B cell (primary cell): ENCODE measurements at regions not wholly inside any gene's neighbourhood (a gene's known extent, or its start where the extent isn't known, plus 50 kb on each side); places are given as distances from the start of the nearest gene placed in this dataset.
A peak's percentile ranks its signal among the peaks of the same experiment; 100 is the strongest.

Experiments
- ATAC-seq: fragments of 200-7000 bp; cut with Tn5 transposase; one replicate; pipeline ENCODE4 v1.10.0; 2021; ENCODE audit warnings: low read depth, mild to moderate bottlenecking, moderate number of reproducible peaks, moderate library complexity
- CTCF ChIA-PET: fragments of 350-600 bp; sonication (Branson Sonifier 250); formaldehyde crosslinking; loops from one replicate; lab custom pipeline; 2021; ENCODE audit warnings: antibody characterized with exemption, inconsistent platforms; lab: Charles Lee
- POLR2A ChIA-PET: fragments of 350-600 bp; sonication (Branson Sonifier 250); formaldehyde crosslinking; loops from one replicate; lab custom pipeline; 2021; ENCODE audit warnings: antibody characterized with exemption; lab: Charles Lee
- DNase-seq: peaks from one replicate; pipeline ENCODE4 v3.0.0; 2013
- H2AFZ ChIP-seq: 2 replicates; pipeline ENCODE4 v1.6.1; 2012; ENCODE audit warnings: mild to moderate bottlenecking, low read depth, low read length; ENCODE audit not compliant: insufficient read depth, poor library complexity, severe bottlenecking
- H3K27ac ChIP-seq, 2 donors: 1 replicate in 1 of 2; 2 replicates in 1 of 2; pipeline ENCODE4 v1.5.1; 2012 to 2013; ENCODE audit warnings: low read length in 2 of 2, mild to moderate bottlenecking in 2 of 2, moderate library complexity in 1 of 2
- H3K27me3 ChIP-seq, 4 experiments: fragments of 200-600 bp in 1 of 4; sonication (generic) in 1 of 4; replicated peaks in 1 of 4; 1 replicate in 2 of 4; 2 replicates in 2 of 4; pipeline versions ENCODE4 v1.6.1 to v1.7.0; 2013 to 2016; ENCODE audit warnings: low read length in 3 of 4, mild to moderate bottlenecking in 2 of 4, mixed read lengths in 1 of 4, moderate library complexity in 1 of 4; ENCODE audit not compliant: insufficient read depth in 4 of 4, control insufficient read depth in 3 of 4; ENCODE audit errors: control extremely low read depth in 1 of 4
- H3K36me3 ChIP-seq, 2 experiments: replicated peaks in 1 of 2; 1 replicate in 1 of 2; 2 replicates in 1 of 2; pipeline versions ENCODE4 v1.6.1 to v1.7.1; 2013; ENCODE audit warnings: low read length in 1 of 2; ENCODE audit not compliant: insufficient read depth in 2 of 2, control insufficient read depth in 1 of 2; ENCODE audit errors: control extremely low read depth in 1 of 2, extremely low read depth in 1 of 2
- H3K4me1 ChIP-seq, 2 donors: fragments of 200-600 bp in 1 of 2; sonication (generic) in 1 of 2; 1 replicate in 1 of 2; 2 replicates in 1 of 2; pipeline versions ENCODE4 v1.5.1 to v1.6.1; 2013 to 2017; ENCODE audit warnings: low read length in 2 of 2; ENCODE audit not compliant: control insufficient read depth in 2 of 2, insufficient read depth in 2 of 2
- H3K4me2 ChIP-seq: replicated peaks from 2 replicates; pipeline ENCODE3; 2012; ENCODE audit warnings: mild to moderate bottlenecking, low read depth, low read length; ENCODE audit not compliant: poor library complexity, severe bottlenecking
- H3K4me3 ChIP-seq, 5 experiments: fragments of 200-600 bp in 1 of 5; sonication (generic) in 1 of 5; 1 replicate in 3 of 5; 2 replicates in 2 of 5; pipeline versions ENCODE4 v1.5.1 to v1.7.0; 2011 to 2016; ENCODE audit warnings: low read length in 4 of 5, mild to moderate bottlenecking in 4 of 5, low read depth in 2 of 5, control low read depth in 1 of 5, moderate library complexity in 1 of 5; ENCODE audit not compliant: insufficient read depth in 1 of 5; ENCODE audit errors: control extremely low read depth in 1 of 5, extremely low read depth in 1 of 5
- H3K79me2 ChIP-seq: fragments of 200-600 bp; sonication (generic); one replicate; pipeline ENCODE4 v1.6.0; 2016; ENCODE audit warnings: low read length; ENCODE audit not compliant: control insufficient read depth, insufficient read depth
- H3K9ac ChIP-seq: fragments of 200-600 bp; sonication (generic); 2 replicates; pipeline ENCODE4 v1.6.1; 2017; ENCODE audit warnings: mild to moderate bottlenecking, low read length, moderate library complexity
- H3K9me3 ChIP-seq, 3 donors: one replicate each; pipeline versions ENCODE4 v1.6.1 to v1.7.1; 2013; ENCODE audit warnings: low read length in 2 of 3; ENCODE audit not compliant: control insufficient read depth in 2 of 3, insufficient read depth in 1 of 3; ENCODE audit errors: control extremely low read depth in 1 of 3
- H4K20me1 ChIP-seq: 2 replicates; pipeline ENCODE4 v1.6.0; 2012; ENCODE audit warnings: mild to moderate bottlenecking, low read length; ENCODE audit not compliant: insufficient read depth, control insufficient read depth, poor library complexity, severe bottlenecking
- H3K27ac Mint-ChIP-seq: one replicate; pipeline ENCODE4 v1.8.0; 2021; ENCODE audit warnings: mixed read lengths
- H3K27me3 Mint-ChIP-seq: one replicate; pipeline ENCODE4 v1.8.0; 2021; ENCODE audit warnings: mixed read lengths
- H3K4me1 Mint-ChIP-seq: one replicate; pipeline ENCODE4 v1.8.0; 2021; ENCODE audit warnings: mixed read lengths
- H3K4me3 Mint-ChIP-seq: one replicate; pipeline ENCODE4 v1.8.0; 2021; ENCODE audit warnings: mixed read lengths
- H3K9me3 Mint-ChIP-seq: one replicate; pipeline ENCODE4 v1.8.0; 2022; ENCODE audit warnings: mixed read lengths; ENCODE audit not compliant: insufficient read depth
- CTCF ChIP-seq: fragments of 200-600 bp; IDR thresholded peaks from one replicate; pipeline ENCODE4 v1.8.0; 2022; ENCODE audit warnings: antibody characterized with exemption, mild to moderate bottlenecking
- EZH2 ChIP-seq: IDR thresholded peaks from 2 replicates; pipeline ENCODE4 v1.6.1; 2012; ENCODE audit warnings: borderline replicate concordance, low read depth, mild to moderate bottlenecking, moderate library complexity, low read length; ENCODE audit not compliant: insufficient read depth, poor library complexity, severe bottlenecking
- WGBS: methylation state at CpG from one replicate; pipeline ENCODE4 v1.1.5; 2013; ENCODE audit warnings: missing lambda C conversion rate; ENCODE audit not compliant: insufficient coverage; 5-methylcytosine and 5-hydroxymethylcytosine counted together
- intact Hi-C: fragments of 100-400 bp; cut with micrococcal nuclease; formaldehyde crosslinking; loops from one replicate; pipeline ENCODE4 v1.10.0; 2022

GRCh38 chr2:9770308-9771100, 72.8 kb upstream of the TAF1B start:
- POLR2A ChIA-PET = no interaction called here
- Histone ChIP-seq H3K79me2 (no peaks in the 10 kb centered on the region), H4K20me1 (no peaks in the 10 kb centered on the region), H3K27ac (no peak overlapping the region), H2AFZ (no peak overlapping the region), H3K36me3 (no peaks in the 10 kb centered on the region), H3K9me3 (no peaks in the 10 kb centered on the region), H3K9ac (no peak overlapping the region), H3K4me1 (peaks cover 17 to 25% of the 10 kb centered on the region in 2 donors), H3K27me3 (peaks cover 0 to 12% (median 4%) of the 10 kb centered on the region in 4 experiments), H3K4me2 (no peak overlapping the region), H3K4me3 (no peak overlapping the region)
- no peak for ATAC-seq
- Mint-ChIP-seq H3K27me3 (peaks cover 17% of the 10 kb centered on the region), H3K27ac (no peak overlapping the region), H3K4me1 (peaks cover 19% of the 10 kb centered on the region), H3K4me3 (no peak overlapping the region), H3K9me3 (no peaks in the 10 kb centered on the region)
- intact Hi-C loops = no loop called here
- peak; percentile 48 for DNase-seq
- CTCF ChIA-PET = interaction anchor here (0.7 to 2.0 kb wide), 4 partner anchors 10 to 278 kb away, joined by 3 to 6 read pairs (median 4); no protein-coding TSS in a partner anchor
- TF ChIP-seq CTCF (peak; percentile 57), EZH2 (no peak)
- WGBS = 88% methylated on average over 21 of the region's 27 CpGs

- H3K4me2 ChIP-seq = no peak overlapping the region
- Mint-ChIP-seq H3K4me3 (no peak overlapping the region), H3K27ac (no peak overlapping the region), H3K4me1 (peaks cover 19% of the 10 kb centered on the region), H3K9me3 (no peaks in the 10 kb centered on the region), H3K27me3 (peaks cover 17% of the 10 kb centered on the region)
- H3K9me3 ChIP-seq = peaks cover 0 to 4% (median 0%) of the 10 kb centered on the region in 3 donors
- H3K36me3 ChIP-seq = no peaks in the 10 kb centered on the region
- 95% methylated on average over 3 of the region's 5 CpGs for WGBS
- CTCF ChIA-PET = interaction anchor here (1.2 to 2.0 kb wide), 3 partner anchors 11 to 278 kb away, joined by 3 to 6 read pairs (median 5); no protein-coding TSS in a partner anchor
- intact Hi-C loops = no loop called here
- no peaks in the 10 kb centered on the region for H3K79me2 ChIP-seq
- ATAC-seq (no peak), DNase-seq (no peak)
- peaks cover 0 to 12% (median 4%) of the 10 kb centered on the region in 4 experiments for H3K27me3 ChIP-seq
- POLR2A ChIA-PET = no interaction called here
- H3K27ac ChIP-seq = no peak overlapping the region
- no peak overlapping the region for H2AFZ ChIP-seq
- no peak overlapping the region for H3K4me3 ChIP-seq
- no peak overlapping the region for H3K9ac ChIP-seq
- no peak for TF ChIP-seq CTCF
- no peak for TF ChIP-seq EZH2
- H4K20me1 ChIP-seq = no peaks in the 10 kb centered on the region
- H3K4me1 ChIP-seq = peaks cover 17 to 25% of the 10 kb centered on the region in 2 donors
Measured at GRCh38 chr2:9771101-9771449, 72.2 kb upstream of the TAF1B start.
